HG03139 (cell line): ENCODE measurements at regions not wholly inside any gene's neighbourhood (a gene's known extent, or its start where the extent isn't known, plus 50 kb on each side); places are given as distances from the start of the nearest gene placed in this dataset.
"Not testable (repeated sequence)": the region's sequence is repeated elsewhere in the genome, so short reads cannot be mapped to it uniquely, and the experiment has no call there.

Source experiments
- ATAC-seq: cut with Tn5 transposase; IDR thresholded peaks from one replicate; pipeline ENCODE4 v1.9.1; 2021; ENCODE audit not compliant: unreplicated experiment

GRCh38 chr9:65422966-65423690, 138.1 kb upstream of the FOXD4L5 start:
- ATAC-seq: not testable (repeated sequence)

- ATAC-seq: not testable (repeated sequence)
Observed at GRCh38 chr9:65421486-65421885, 136.5 kb upstream of the FOXD4L5 start.

- ATAC-seq: no peak
Observed at GRCh38 chr9:65420771-65421170, 135.8 kb upstream of the FOXD4L5 start.

- ATAC-seq: not testable (repeated sequence)
Observed at GRCh38 chr9:65418966-65419365, 134.0 kb upstream of the FOXD4L5 start.

GRCh38 chr9:65416948-65417347, 131.9 kb upstream of the FOXD4L5 start:
- not testable (repeated sequence) for ATAC-seq

GRCh38 chr9:65414249-65414648, 129.2 kb upstream of the FOXD4L5 start:
- not testable (repeated sequence) for ATAC-seq

- not testable (repeated sequence) for ATAC-seq
Observed at GRCh38 chr9:65413371-65413770, 128.4 kb upstream of the FOXD4L5 start.

- no peak for ATAC-seq
Observed at GRCh38 chr9:65411901-65412300, 126.9 kb upstream of the FOXD4L5 start.

GRCh38 chr9:65411336-65411735, 126.3 kb upstream of the FOXD4L5 start:
- ATAC-seq: no peak

- no peak for ATAC-seq
Observed at GRCh38 chr9:65410926-65411325, 125.9 kb upstream of the FOXD4L5 start.

- ATAC-seq: no peak
Observed at GRCh38 chr9:65409471-65409980, 124.5 kb upstream of the FOXD4L5 start.

- ATAC-seq: not testable (repeated sequence)
Observed at GRCh38 chr9:65408806-65409205, 123.8 kb upstream of the FOXD4L5 start.

GRCh38 chr9:65406625-65407024, 121.6 kb upstream of the FOXD4L5 start:
- not testable (repeated sequence) for ATAC-seq

GRCh38 chr9:65405766-65406165, 120.8 kb upstream of the FOXD4L5 start:
- ATAC-seq: not testable (repeated sequence)

GRCh38 chr9:65405253-65405652, 120.2 kb upstream of the FOXD4L5 start:
- ATAC-seq: no peak

- no peak for ATAC-seq
Observed at GRCh38 chr9:65404232-65405006, 119.4 kb upstream of the FOXD4L5 start.

- ATAC-seq: no peak
Observed at GRCh38 chr9:65403721-65404120, 118.7 kb upstream of the FOXD4L5 start.

- not testable (repeated sequence) for ATAC-seq
Observed at GRCh38 chr9:65403072-65403471, 118.1 kb upstream of the FOXD4L5 start.

GRCh38 chr9:65402206-65402870, 117.3 kb upstream of the FOXD4L5 start:
- ATAC-seq: not testable (repeated sequence)

GRCh38 chr9:65401456-65402045, 116.5 kb upstream of the FOXD4L5 start:
- not testable (repeated sequence) for ATAC-seq

GRCh38 chr9:65400886-65401285, 115.9 kb upstream of the FOXD4L5 start:
- ATAC-seq: no peak
